ENCODE measurements at regions not wholly inside any gene's neighbourhood (a gene's known extent, or its start where the extent isn't known, plus 50 kb on each side); places are given as distances from the start of the nearest gene placed in this dataset.
A peak's percentile ranks its signal among the peaks of the same experiment; 100 is the strongest.

- Histone ChIP-seq H3K27ac (no peak overlapping the region), H3K4me3 (no peak overlapping the region), H3K36me3 (ENCODE audit: low read depth, missing control alignments) (no peaks in the 10 kb centered on the region), H3K9me3 (no peaks in the 10 kb centered on the region), H3K4me1 (no peaks in the 10 kb centered on the region), H3K27me3 (no peaks in the 10 kb centered on the region)
- intact Hi-C loops (cut with DNase I; ENCODE audit: low total_unique reads) = no loop called here
- TF ChIP-seq POLR2A (IDR thresholded peaks at IDR 0.05) (no peak), CTCF (IDR thresholded peaks at IDR 0.05) (no peak)
- WGBS, 2 donors = 82 to 100% methylated on average over 3 of the region's 3 CpGs
- DNase-seq = no peak
These were observed 137.1 kb upstream of the FSTL4 start for GRCh38 chr5:133749331-133749985.

- Histone ChIP-seq H3K36me3 (ENCODE audit: low read depth, missing control alignments) (no peaks in the 10 kb centered on the region), H3K27me3 (no peaks in the 10 kb centered on the region), H3K4me3 (no peak overlapping the region), H3K9me3 (no peaks in the 10 kb centered on the region), H3K27ac (no peak overlapping the region), H3K4me1 (no peaks in the 10 kb centered on the region)
- TF ChIP-seq POLR2A (IDR thresholded peaks at IDR 0.05) (no peak), CTCF (IDR thresholded peaks at IDR 0.05) (peak in 1 of 3 experiments; percentile 14)
- intact Hi-C loops (cut with DNase I; ENCODE audit: low total_unique reads) = no loop called here
- WGBS, 2 donors = 91 to 94% methylated on average over 3 to 4 of the region's 4 CpGs
- peak; percentile 36 for DNase-seq
These were observed 134.5 kb upstream of the FSTL4 start for GRCh38 chr5:133746834-133747233.

GRCh38 chr5:133744960-133745308 is 132.6 kb upstream of the FSTL4 start:
- no peak overlapping the region for H3K4me3 ChIP-seq
- H3K27ac ChIP-seq = no peak overlapping the region
- H3K9me3 ChIP-seq = no peaks in the 10 kb centered on the region
- TF ChIP-seq CTCF (IDR thresholded peaks at IDR 0.05) (no peak), POLR2A (IDR thresholded peaks at IDR 0.05) (no peak)
- H3K36me3 ChIP-seq (ENCODE audit: low read depth, missing control alignments) = no peaks in the 10 kb centered on the region
- WGBS, 2 donors = 75 to 81% methylated on average over 3 of the region's 3 CpGs
- no peaks in the 10 kb centered on the region for H3K4me1 ChIP-seq
- no peaks in the 10 kb centered on the region for H3K27me3 ChIP-seq
- intact Hi-C loops (cut with DNase I; ENCODE audit: low total_unique reads) = no loop called here
- DNase-seq = no peak

GRCh38 chr5:133744051-133744959 is 132.0 kb upstream of the FSTL4 start:
- Histone ChIP-seq H3K36me3 (ENCODE audit: low read depth, missing control alignments) (no peaks in the 10 kb centered on the region), H3K27me3 (no peaks in the 10 kb centered on the region), H3K27ac (no peak overlapping the region), H3K4me1 (no peaks in the 10 kb centered on the region), H3K9me3 (no peaks in the 10 kb centered on the region), H3K4me3 (no peak overlapping the region)
- intact Hi-C loops (cut with DNase I; ENCODE audit: low total_unique reads) = no loop called here
- TF ChIP-seq CTCF (IDR thresholded peaks at IDR 0.05) = no peak
- TF ChIP-seq POLR2A (IDR thresholded peaks at IDR 0.05) = no peak
- 69 to 80% methylated on average over 11 to 14 of the region's 14 CpGs for WGBS, 2 donors
- no peak for DNase-seq

Measured in testis (tissue), 2 donors.